Gastrocnemius medialis (tissue), 4 donors: ENCODE measurements at regions not wholly inside any gene's neighbourhood (a gene's known extent, or its start where the extent isn't known, plus 50 kb on each side); places are given as distances from the start of the nearest gene placed in this dataset.

ENCODE experiments used
- ATAC-seq, 2 donors: fragments of 150-250 bp; one replicate each; pipeline ENCODE4 v1.9.1; 2016
- DNase-seq, 2 donors: peaks; one replicate each; pipeline ENCODE4 v3.0.0-alpha.2; 2019
- H3K27ac ChIP-seq, 4 donors: fragments of 200-600 bp; sonication (generic); 1 replicate in 1 of 4; 2 replicates in 3 of 4; pipeline ENCODE4 v1.5.1; 2016 to 2018; ENCODE audit warnings: mild to moderate bottlenecking in 2 of 4, moderate library complexity in 1 of 4
- H3K27me3 ChIP-seq, 3 donors: fragments of 200-600 bp; sonication (generic) in 2 of 3; 1 replicate in 1 of 3; 2 replicates in 2 of 3; pipeline versions ENCODE4 v1.5.1 to v1.6.0; 2016 to 2019; ENCODE audit warnings: mild to moderate bottlenecking in 1 of 3, moderate library complexity in 1 of 3
- H3K36me3 ChIP-seq, 2 donors: fragments of 200-600 bp; sonication (generic) in 1 of 2; one replicate each; pipeline ENCODE4 v1.5.1; 2017 to 2018
- H3K4me1 ChIP-seq, 2 donors: fragments of 200-600 bp; sonication (generic) in 1 of 2; one replicate each; pipeline ENCODE4 v1.5.1; 2016 to 2017; ENCODE audit warnings: mild to moderate bottlenecking in 2 of 2
- H3K4me3 ChIP-seq, 4 donors: fragments of 200-600 bp; sonication (generic) in 3 of 4; 1 replicate in 1 of 4; 2 replicates in 3 of 4; pipeline ENCODE4 v1.5.1; 2016 to 2019; ENCODE audit warnings: mild to moderate bottlenecking in 2 of 4
- H3K9me3 ChIP-seq, 3 donors: fragments of 200-600 bp; sonication (generic) in 2 of 3; 1 replicate in 1 of 3; 2 replicates in 2 of 3; pipeline ENCODE4 v1.5.1; 2016 to 2019
- POLR2A ChIP-seq, 2 donors: fragments of 450-650 bp; IDR thresholded peaks; one replicate each; pipeline ENCODE4 v1.6.1; 2017; ENCODE audit warnings: antibody characterized with exemption in 2 of 2, mild to moderate bottlenecking in 2 of 2, moderate library complexity in 2 of 2
- in situ Hi-C, 4 donors: fragments of 200-750 bp; cut with MboI; loops; one replicate each; pipeline versions ENCODE4 v1.15.0 to v1.8.0; 2017; ENCODE audit warnings: low sequenced_read_pairs in 4 of 4
- intact Hi-C: fragments of 100-400 bp; cut with DNase I; formaldehyde crosslinking; loops from one replicate; pipeline ENCODE4 v1.15.1; 2023; ENCODE audit warnings: low total_unique reads
- TF ChIP-seq, protein P1 (sequence below), 5 experiments: fragments of 450-650 bp in 3 of 5; fragments of 200-600 bp in 2 of 5; sonication (generic) in 2 of 5; IDR thresholded peaks in 4 of 5; conservative IDR thresholded peaks in 1 of 5; 1 replicate in 4 of 5; 2 replicates in 1 of 5; pipeline ENCODE4 v1.5.1; 2016 to 2019; ENCODE audit warnings: antibody characterized with exemption in 5 of 5, mild to moderate bottlenecking in 3 of 5, moderate library complexity in 3 of 5

DNA sequence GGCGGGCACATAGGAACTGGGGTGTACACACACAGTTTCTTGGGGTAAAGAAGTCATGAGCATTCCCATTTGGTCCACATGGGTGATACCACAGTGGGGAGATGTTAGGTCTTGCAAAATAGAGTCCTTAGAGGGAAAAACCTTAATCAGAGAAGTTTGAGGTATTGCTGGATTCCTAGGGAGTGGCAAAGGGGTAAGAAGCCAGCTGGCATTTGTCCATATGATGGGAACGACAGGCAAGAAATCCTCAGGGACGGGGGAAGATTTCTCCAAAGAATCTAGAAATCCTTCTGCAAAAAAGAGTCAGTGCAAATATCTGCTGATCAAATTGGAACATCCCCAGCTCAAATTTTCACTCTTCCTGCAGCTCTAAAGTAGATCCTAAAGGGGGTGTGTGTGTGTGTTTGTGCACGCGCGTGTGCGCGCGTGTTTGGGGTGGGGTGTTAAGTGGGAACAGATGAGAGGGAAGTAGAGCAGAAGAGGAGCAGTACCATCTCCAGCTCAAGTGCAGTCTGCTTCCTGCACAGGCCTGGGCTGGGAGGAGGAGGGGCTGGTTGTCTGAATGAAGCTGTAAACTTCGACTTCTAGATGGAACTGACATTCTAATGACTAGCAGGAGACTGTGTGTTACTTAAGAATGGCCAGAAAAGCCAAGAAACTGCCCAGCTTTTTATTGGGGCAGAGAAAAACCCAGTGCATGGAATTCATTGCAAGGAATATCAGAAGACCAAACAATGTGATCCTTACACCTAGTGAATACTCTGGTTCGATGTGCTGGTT is 168.0 kb downstream of the SPP2 start:
- Histone ChIP-seq H3K9me3 (no peaks in the 10 kb centered on the region), H3K36me3 (no peaks in the 10 kb centered on the region), H3K4me1 (no peaks in the 10 kb centered on the region), H3K27me3 (no peaks in the 10 kb centered on the region), H3K27ac (no peak overlapping the region), H3K4me3 (no peak overlapping the region)
- intact Hi-C loops (no loop called here), in situ Hi-C loops (no loop called here)
- DNase-seq = no peak
- ATAC-seq = no peak
- no peak for TF ChIP-seq POLR2A (IDR thresholded peaks at IDR 0.05)
- TF ChIP-seq, protein P1, sequence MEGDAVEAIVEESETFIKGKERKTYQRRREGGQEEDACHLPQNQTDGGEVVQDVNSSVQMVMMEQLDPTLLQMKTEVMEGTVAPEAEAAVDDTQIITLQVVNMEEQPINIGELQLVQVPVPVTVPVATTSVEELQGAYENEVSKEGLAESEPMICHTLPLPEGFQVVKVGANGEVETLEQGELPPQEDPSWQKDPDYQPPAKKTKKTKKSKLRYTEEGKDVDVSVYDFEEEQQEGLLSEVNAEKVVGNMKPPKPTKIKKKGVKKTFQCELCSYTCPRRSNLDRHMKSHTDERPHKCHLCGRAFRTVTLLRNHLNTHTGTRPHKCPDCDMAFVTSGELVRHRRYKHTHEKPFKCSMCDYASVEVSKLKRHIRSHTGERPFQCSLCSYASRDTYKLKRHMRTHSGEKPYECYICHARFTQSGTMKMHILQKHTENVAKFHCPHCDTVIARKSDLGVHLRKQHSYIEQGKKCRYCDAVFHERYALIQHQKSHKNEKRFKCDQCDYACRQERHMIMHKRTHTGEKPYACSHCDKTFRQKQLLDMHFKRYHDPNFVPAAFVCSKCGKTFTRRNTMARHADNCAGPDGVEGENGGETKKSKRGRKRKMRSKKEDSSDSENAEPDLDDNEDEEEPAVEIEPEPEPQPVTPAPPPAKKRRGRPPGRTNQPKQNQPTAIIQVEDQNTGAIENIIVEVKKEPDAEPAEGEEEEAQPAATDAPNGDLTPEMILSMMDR (IDR thresholded peaks at IDR 0.05 in 4 of 5, conservative IDR thresholded peaks at IDR 0.05 in 1 of 5) = no peak

DNA sequence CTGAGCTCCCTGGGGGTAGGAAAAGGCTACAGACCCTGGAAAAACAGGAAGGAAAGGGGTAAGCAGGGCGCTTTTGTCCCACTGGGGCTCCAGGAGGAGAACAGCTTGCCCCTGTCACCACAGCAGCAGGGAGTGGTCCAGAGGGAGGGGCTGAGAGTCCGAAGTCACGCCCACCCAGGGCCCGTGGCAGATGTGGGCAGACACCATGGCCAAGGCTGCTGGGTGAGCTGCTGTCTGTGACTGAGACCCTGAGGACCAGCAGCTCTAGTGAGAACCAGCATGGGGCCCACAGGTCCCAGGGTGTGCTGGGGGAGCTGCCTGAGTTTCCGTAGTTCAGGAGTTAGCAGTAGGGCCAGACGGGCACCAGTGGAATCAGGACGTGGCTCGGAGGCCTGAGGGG is 162.0 kb downstream of the SPP2 start:
- ATAC-seq (no peak), DNase-seq (no peak)
- intact Hi-C loops = no loop called here
- no peak overlapping the region for H3K27ac ChIP-seq
- H3K4me1 ChIP-seq = no peaks in the 10 kb centered on the region
- in situ Hi-C loops = no loop called here
- no peaks in the 10 kb centered on the region for H3K27me3 ChIP-seq
- TF ChIP-seq, protein P1 (IDR thresholded peaks at IDR 0.05 in 4 of 5, conservative IDR thresholded peaks at IDR 0.05 in 1 of 5) = no peak
- TF ChIP-seq POLR2A (IDR thresholded peaks at IDR 0.05) = no peak
- H3K4me3 ChIP-seq = no peak overlapping the region
- H3K9me3 ChIP-seq = no peaks in the 10 kb centered on the region
- no peaks in the 10 kb centered on the region for H3K36me3 ChIP-seq

DNA sequence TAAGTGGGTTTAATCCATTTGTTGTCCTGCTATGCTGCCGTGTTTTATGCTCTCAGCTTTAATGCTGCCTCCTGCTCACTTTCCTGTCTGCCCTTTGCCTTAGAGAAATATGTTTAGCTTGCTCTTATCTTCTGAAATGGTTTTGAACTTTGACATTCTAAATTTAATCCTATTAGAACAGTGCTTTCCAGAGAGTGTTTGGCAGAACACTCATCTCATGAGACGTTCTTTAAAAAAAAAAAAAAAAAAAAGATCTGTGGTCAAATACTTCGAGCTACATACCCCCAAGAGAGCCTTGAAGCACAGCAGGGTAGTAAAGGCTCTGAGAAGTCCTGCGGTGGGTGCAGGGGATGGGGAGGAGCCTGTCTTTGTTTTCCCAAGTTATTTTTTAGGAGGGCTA is 161.3 kb downstream of the SPP2 start:
- DNase-seq = no peak
- no peaks in the 10 kb centered on the region for H3K9me3 ChIP-seq
- no peak overlapping the region for H3K4me3 ChIP-seq
- no peak for TF ChIP-seq POLR2A (IDR thresholded peaks at IDR 0.05)
- TF ChIP-seq, protein P1 (IDR thresholded peaks at IDR 0.05 in 4 of 5, conservative IDR thresholded peaks at IDR 0.05 in 1 of 5) = no peak
- no peaks in the 10 kb centered on the region for H3K36me3 ChIP-seq
- H3K27ac ChIP-seq = no peak overlapping the region
- in situ Hi-C loops = no loop called here
- intact Hi-C loops = no loop called here
- no peaks in the 10 kb centered on the region for H3K27me3 ChIP-seq
- ATAC-seq = no peak
- H3K4me1 ChIP-seq = no peaks in the 10 kb centered on the region

DNA sequence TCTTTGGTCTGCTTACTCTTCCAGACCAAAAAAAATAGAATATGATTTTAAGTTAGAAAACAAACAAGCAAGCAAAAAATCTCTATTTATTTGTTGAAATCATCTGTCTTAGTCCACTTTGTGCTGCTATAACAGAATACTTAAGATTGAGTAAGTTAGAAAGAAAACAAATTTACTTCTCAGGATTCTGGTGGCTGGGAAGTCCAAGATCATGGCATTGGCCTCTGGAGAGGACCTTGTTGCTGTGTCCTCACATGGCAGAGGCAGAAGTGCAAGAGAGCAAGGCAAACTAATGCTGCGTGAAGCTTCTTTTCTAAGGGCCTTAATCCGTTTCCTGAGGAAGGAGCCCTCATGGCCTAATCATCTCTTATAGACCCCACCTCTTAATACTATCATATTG is 156.2 kb downstream of the SPP2 start:
- no peak for ATAC-seq
- H3K4me1 ChIP-seq = no peaks in the 10 kb centered on the region
- in situ Hi-C loops (no loop called here), intact Hi-C loops (no loop called here)
- no peaks in the 10 kb centered on the region for H3K36me3 ChIP-seq
- DNase-seq = no peak
- no peaks in the 10 kb centered on the region for H3K9me3 ChIP-seq
- H3K27me3 ChIP-seq = no peaks in the 10 kb centered on the region
- TF ChIP-seq, protein P1 (IDR thresholded peaks at IDR 0.05 in 4 of 5, conservative IDR thresholded peaks at IDR 0.05 in 1 of 5) = no peak
- TF ChIP-seq POLR2A (IDR thresholded peaks at IDR 0.05) = no peak
- H3K27ac ChIP-seq = no peak overlapping the region
- no peak overlapping the region for H3K4me3 ChIP-seq

DNA sequence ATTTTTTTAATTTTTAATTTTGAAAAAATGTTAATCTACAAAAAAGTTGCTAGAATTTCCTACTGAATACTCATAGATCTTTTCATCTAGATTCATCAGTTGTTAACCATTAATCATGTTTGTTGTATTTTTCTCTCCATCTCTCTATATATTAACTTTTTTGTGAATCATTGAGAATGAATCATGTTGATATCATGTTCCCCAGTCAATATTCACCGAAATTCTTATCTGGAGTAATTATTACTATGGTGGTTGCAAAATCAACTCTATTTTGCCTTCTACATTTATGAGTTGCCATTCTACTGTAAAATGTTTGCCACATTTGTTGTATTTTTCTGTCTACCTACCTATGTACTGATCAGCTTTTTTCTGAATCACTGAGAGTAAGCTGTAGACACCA is 154.0 kb downstream of the SPP2 start:
- no peaks in the 10 kb centered on the region for H3K27me3 ChIP-seq
- no peaks in the 10 kb centered on the region for H3K9me3 ChIP-seq
- no peak for ATAC-seq
- no peaks in the 10 kb centered on the region for H3K4me1 ChIP-seq
- intact Hi-C loops = no loop called here
- no peaks in the 10 kb centered on the region for H3K36me3 ChIP-seq
- in situ Hi-C loops = no loop called here
- no peak for DNase-seq
- TF ChIP-seq POLR2A (IDR thresholded peaks at IDR 0.05) = no peak
- TF ChIP-seq, protein P1 (IDR thresholded peaks at IDR 0.05 in 4 of 5, conservative IDR thresholded peaks at IDR 0.05 in 1 of 5) = no peak
- no peak overlapping the region for H3K4me3 ChIP-seq
- H3K27ac ChIP-seq = no peak overlapping the region
